Esophagus muscularis mucosa (tissue), 4 donors: ENCODE measurements at regions not wholly inside any gene's neighbourhood (a gene's known extent, or its start where the extent isn't known, plus 50 kb on each side); places are given as distances from the start of the nearest gene placed in this dataset.

Experiments used
- EP300 ChIP-seq: sonication (generic); formaldehyde crosslinking; IDR thresholded peaks from one replicate; pipeline ENCODE4 v1.6.1; 2017; ENCODE audit warnings: antibody characterized with exemption
- POLR2A ChIP-seq: fragments of 450-650 bp; IDR thresholded peaks from one replicate; pipeline ENCODE4 v1.6.1; 2017; ENCODE audit warnings: antibody characterized with exemption, moderate library complexity, mild to moderate bottlenecking, low read depth
- POLR2AphosphoS5 ChIP-seq, 2 donors: sonication (generic); formaldehyde crosslinking; IDR thresholded peaks; one replicate each; pipeline ENCODE4 v1.6.1; 2017; ENCODE audit warnings: antibody characterized with exemption in 2 of 2
- TF ChIP-seq, protein P1 (sequence below), 3 experiments: fragments of 200-600 bp in 2 of 3; fragments of 450-650 bp in 1 of 3; sonication (generic) in 2 of 3; IDR thresholded peaks; one replicate each; pipeline ENCODE4 v1.5.1; 2017 to 2019; ENCODE audit warnings: antibody characterized with exemption in 3 of 3, mild to moderate bottlenecking in 2 of 3, moderate library complexity in 1 of 3

DNA sequence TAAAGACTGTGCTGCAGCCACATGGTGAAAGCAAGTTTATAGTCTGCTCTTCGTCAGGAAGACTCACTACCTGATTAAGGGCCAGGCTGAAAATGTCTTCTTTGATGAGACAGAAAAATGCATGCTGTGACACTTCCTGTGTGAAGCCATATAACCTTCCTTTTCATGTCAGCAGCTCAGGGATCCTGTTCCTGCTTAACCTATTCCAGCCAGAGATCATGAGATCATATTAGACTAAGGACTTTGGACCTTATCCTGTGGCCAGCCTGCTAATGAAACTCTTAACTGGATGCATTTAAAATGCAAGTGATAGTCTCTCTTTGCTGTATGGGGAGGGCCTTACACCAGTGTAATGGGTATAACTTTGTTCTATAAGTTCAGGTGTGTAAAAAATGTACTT lies 165.2 kb downstream of the PTEN start:
- TF ChIP-seq POLR2A (no peak), POLR2AphosphoS5 (IDR thresholded peaks at IDR 0.05) (no peak), EP300 (no peak)
- TF ChIP-seq, protein P1, sequence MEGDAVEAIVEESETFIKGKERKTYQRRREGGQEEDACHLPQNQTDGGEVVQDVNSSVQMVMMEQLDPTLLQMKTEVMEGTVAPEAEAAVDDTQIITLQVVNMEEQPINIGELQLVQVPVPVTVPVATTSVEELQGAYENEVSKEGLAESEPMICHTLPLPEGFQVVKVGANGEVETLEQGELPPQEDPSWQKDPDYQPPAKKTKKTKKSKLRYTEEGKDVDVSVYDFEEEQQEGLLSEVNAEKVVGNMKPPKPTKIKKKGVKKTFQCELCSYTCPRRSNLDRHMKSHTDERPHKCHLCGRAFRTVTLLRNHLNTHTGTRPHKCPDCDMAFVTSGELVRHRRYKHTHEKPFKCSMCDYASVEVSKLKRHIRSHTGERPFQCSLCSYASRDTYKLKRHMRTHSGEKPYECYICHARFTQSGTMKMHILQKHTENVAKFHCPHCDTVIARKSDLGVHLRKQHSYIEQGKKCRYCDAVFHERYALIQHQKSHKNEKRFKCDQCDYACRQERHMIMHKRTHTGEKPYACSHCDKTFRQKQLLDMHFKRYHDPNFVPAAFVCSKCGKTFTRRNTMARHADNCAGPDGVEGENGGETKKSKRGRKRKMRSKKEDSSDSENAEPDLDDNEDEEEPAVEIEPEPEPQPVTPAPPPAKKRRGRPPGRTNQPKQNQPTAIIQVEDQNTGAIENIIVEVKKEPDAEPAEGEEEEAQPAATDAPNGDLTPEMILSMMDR (IDR thresholded peaks at IDR 0.05), result no peak
